Testis (tissue), 2 donors: ENCODE measurements at regions not wholly inside any gene's neighbourhood (a gene's known extent, or its start where the extent isn't known, plus 50 kb on each side); places are given as distances from the start of the nearest gene placed in this dataset.

ENCODE experiments used
- DNase-seq: peaks from one replicate; pipeline ENCODE4 v3.0.0-alpha.2; 2019
- H3K27ac ChIP-seq, 2 donors: fragments of 200-600 bp; sonication (generic); one replicate each; pipeline ENCODE4 v1.5.1; 2019
- H3K27me3 ChIP-seq: fragments of 200-600 bp; sonication (generic); one replicate; pipeline ENCODE4 v1.5.1; 2019
- H3K36me3 ChIP-seq: fragments of 200-600 bp; sonication (generic); one replicate; pipeline ENCODE4 v1.5.1; 2017; ENCODE audit warnings: low read depth; ENCODE audit errors: missing control alignments
- H3K4me1 ChIP-seq: fragments of 200-600 bp; sonication (generic); one replicate; pipeline ENCODE4 v1.5.1; 2019
- H3K4me3 ChIP-seq, 2 donors: fragments of 200-600 bp; sonication (generic); one replicate each; pipeline ENCODE4 v1.5.1; 2017 to 2019
- H3K9me3 ChIP-seq: fragments of 200-600 bp; sonication (generic); one replicate; pipeline ENCODE4 v1.5.1; 2017
- POLR2A ChIP-seq: fragments of 450-650 bp; IDR thresholded peaks from one replicate; pipeline ENCODE4 v1.6.1; 2017; ENCODE audit warnings: antibody characterized with exemption, mild to moderate bottlenecking, moderate library complexity
- WGBS, 2 donors: methylation state at CpG; one replicate each; pipeline ENCODE4 v1.1.5; 2018; 5-methylcytosine and 5-hydroxymethylcytosine counted together
- intact Hi-C: fragments of 100-400 bp; cut with DNase I; formaldehyde crosslinking; loops from one replicate; pipeline ENCODE4 v1.15.1; 2023; ENCODE audit warnings: low total_unique reads
- TF ChIP-seq, protein P1 (sequence below), 3 experiments: fragments of 450-650 bp in 2 of 3; fragments of 200-600 bp in 1 of 3; sonication (generic) in 1 of 3; IDR thresholded peaks; one replicate each; pipeline ENCODE4 v1.5.1; 2016 to 2019; ENCODE audit warnings: antibody characterized with exemption in 3 of 3, mild to moderate bottlenecking in 2 of 3, moderate library complexity in 1 of 3

GRCh38 chr10:132997517-132998265, 55.3 kb upstream of the CFAP46 start:
- Histone ChIP-seq H3K27ac (no peak overlapping the region), H3K4me1 (no peaks in the 10 kb centered on the region), H3K9me3 (no peaks in the 10 kb centered on the region), H3K4me3 (no peak overlapping the region), H3K36me3 (no peaks in the 10 kb centered on the region), H3K27me3 (no peaks in the 10 kb centered on the region)
- no peak for DNase-seq
- WGBS, 2 donors, result 85% methylated on average over 22 of the region's 22 CpGs
- intact Hi-C loops, result loop anchor here (10.0 kb wide), 1 partner anchor 77 kb away; no protein-coding TSS in a partner anchor
- no peak for TF ChIP-seq POLR2A
- TF ChIP-seq, protein P1, sequence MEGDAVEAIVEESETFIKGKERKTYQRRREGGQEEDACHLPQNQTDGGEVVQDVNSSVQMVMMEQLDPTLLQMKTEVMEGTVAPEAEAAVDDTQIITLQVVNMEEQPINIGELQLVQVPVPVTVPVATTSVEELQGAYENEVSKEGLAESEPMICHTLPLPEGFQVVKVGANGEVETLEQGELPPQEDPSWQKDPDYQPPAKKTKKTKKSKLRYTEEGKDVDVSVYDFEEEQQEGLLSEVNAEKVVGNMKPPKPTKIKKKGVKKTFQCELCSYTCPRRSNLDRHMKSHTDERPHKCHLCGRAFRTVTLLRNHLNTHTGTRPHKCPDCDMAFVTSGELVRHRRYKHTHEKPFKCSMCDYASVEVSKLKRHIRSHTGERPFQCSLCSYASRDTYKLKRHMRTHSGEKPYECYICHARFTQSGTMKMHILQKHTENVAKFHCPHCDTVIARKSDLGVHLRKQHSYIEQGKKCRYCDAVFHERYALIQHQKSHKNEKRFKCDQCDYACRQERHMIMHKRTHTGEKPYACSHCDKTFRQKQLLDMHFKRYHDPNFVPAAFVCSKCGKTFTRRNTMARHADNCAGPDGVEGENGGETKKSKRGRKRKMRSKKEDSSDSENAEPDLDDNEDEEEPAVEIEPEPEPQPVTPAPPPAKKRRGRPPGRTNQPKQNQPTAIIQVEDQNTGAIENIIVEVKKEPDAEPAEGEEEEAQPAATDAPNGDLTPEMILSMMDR (IDR thresholded peaks at IDR 0.05), result no peak

- H3K27me3 ChIP-seq, result no peaks in the 10 kb centered on the region
- 78 to 86% methylated on average over 26 to 27 of the region's 27 CpGs for WGBS, 2 donors
These were observed 54.4 kb upstream of the CFAP46 start for GRCh38 chr10:132996603-132997343.

GRCh38 chr10:132995909-132996602, 53.7 kb upstream of the CFAP46 start:
- no peak overlapping the region for H3K27ac ChIP-seq
- intact Hi-C loops, result loop anchor here (10.0 kb wide), 1 partner anchor 79 kb away; no protein-coding TSS in a partner anchor
- WGBS, 2 donors, result 89 to 92% methylated on average over 15 to 29 of the region's 29 CpGs

More at GRCh38 chr10:132996603-132997343, 54.4 kb upstream of the CFAP46 start:
- intact Hi-C loops, result loop anchor here (10.0 kb wide), 1 partner anchor 78 kb away; no protein-coding TSS in a partner anchor
- Histone ChIP-seq H3K9me3 (no peaks in the 10 kb centered on the region), H3K4me3 (no peak overlapping the region), H3K4me1 (no peaks in the 10 kb centered on the region), H3K36me3 (no peaks in the 10 kb centered on the region), H3K27ac (no peak overlapping the region)
- no peak for TF ChIP-seq POLR2A
- TF ChIP-seq, protein P1 (IDR thresholded peaks at IDR 0.05), result no peak
- DNase-seq, result no peak

DNA sequence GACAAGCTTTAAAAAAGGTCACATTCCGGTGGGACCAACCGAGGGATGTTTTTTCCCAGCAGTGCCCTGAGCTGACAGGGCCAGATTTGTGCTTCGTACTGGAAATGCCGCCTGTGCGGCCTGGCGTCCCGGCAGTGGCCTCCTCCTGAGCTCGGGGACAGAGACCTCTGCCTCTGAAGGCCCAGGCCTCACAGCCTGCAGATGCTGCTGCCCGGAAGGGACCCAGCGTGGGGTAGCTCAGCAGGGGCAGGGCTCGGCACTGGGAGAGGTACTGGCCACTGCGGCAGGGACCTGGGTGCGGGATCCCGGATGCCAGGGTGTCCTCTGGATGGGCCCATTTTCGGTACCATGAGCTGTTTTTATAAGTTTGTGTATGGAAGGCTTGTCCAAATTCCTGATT, 52.4 kb upstream of the CFAP46 start:
- DNase-seq, result no peak
- H3K36me3 ChIP-seq, result no peaks in the 10 kb centered on the region
- 78 to 88% methylated on average over 9 to 15 of the region's 15 CpGs for WGBS, 2 donors
- peak overlapping the region in 1 of 2 donors; percentile 36 for H3K4me3 ChIP-seq
- no peak for TF ChIP-seq POLR2A
- TF ChIP-seq, protein P1 (IDR thresholded peaks at IDR 0.05), result no peak
- no peaks in the 10 kb centered on the region for H3K9me3 ChIP-seq
- intact Hi-C loops, result loop anchor here (10.0 kb wide), 1 partner anchor 80 kb away; no protein-coding TSS in a partner anchor
- H3K4me1 ChIP-seq, result no peaks in the 10 kb centered on the region
- no peak overlapping the region for H3K27ac ChIP-seq
- no peaks in the 10 kb centered on the region for H3K27me3 ChIP-seq

More at GRCh38 chr10:132995909-132996602, 53.7 kb upstream of the CFAP46 start:
- no peaks in the 10 kb centered on the region for H3K36me3 ChIP-seq
- H3K9me3 ChIP-seq, result no peaks in the 10 kb centered on the region
- no peak overlapping the region for H3K4me3 ChIP-seq
- DNase-seq, result no peak
- H3K4me1 ChIP-seq, result no peaks in the 10 kb centered on the region
- no peaks in the 10 kb centered on the region for H3K27me3 ChIP-seq
- no peak for TF ChIP-seq POLR2A
- TF ChIP-seq, protein P1 (IDR thresholded peaks at IDR 0.05), result no peak
